Osteocyte (in vitro differentiated cells): ENCODE measurements at regions not wholly inside any gene's neighbourhood (a gene's known extent, or its start where the extent isn't known, plus 50 kb on each side); places are given as distances from the start of the nearest gene placed in this dataset.

Experiments used
- DNase-seq: peaks from one replicate; pipeline ENCODE4 v3.0.0; 2021; ENCODE audit warnings: mixed read lengths; ENCODE audit not compliant: unreplicated experiment; ENCODE audit errors: extremely low spot score
- H3K27ac Mint-ChIP-seq: one replicate; pipeline ENCODE4 v1.8.0; 2021; ENCODE audit warnings: mild to moderate bottlenecking, mixed read lengths; ENCODE audit not compliant: unreplicated experiment
- H3K27me3 Mint-ChIP-seq: one replicate; pipeline ENCODE4 v1.8.0; 2021; ENCODE audit warnings: mixed read lengths; ENCODE audit not compliant: unreplicated experiment
- H3K36me3 Mint-ChIP-seq: one replicate; pipeline ENCODE4 v1.8.0; 2021; ENCODE audit warnings: mixed read lengths; ENCODE audit not compliant: unreplicated experiment
- H3K4me1 Mint-ChIP-seq: one replicate; pipeline ENCODE4 v1.8.0; 2021; ENCODE audit warnings: mixed read lengths; ENCODE audit not compliant: unreplicated experiment
- H3K4me3 Mint-ChIP-seq: one replicate; pipeline ENCODE4 v1.8.0; 2021; ENCODE audit warnings: mild to moderate bottlenecking, moderate library complexity, mixed read lengths; ENCODE audit not compliant: unreplicated experiment
- H3K9me3 Mint-ChIP-seq: one replicate; pipeline ENCODE4 v1.8.0; 2021; ENCODE audit warnings: mixed read lengths; ENCODE audit not compliant: unreplicated experiment
- TF ChIP-seq, protein P1 (sequence below): fragments of 200-600 bp; sonication (generic); IDR thresholded peaks from 2 replicates; pipeline ENCODE4 v1.5.0; 2021; ENCODE audit warnings: antibody characterized with exemption, mild to moderate bottlenecking, moderate library complexity

DNA sequence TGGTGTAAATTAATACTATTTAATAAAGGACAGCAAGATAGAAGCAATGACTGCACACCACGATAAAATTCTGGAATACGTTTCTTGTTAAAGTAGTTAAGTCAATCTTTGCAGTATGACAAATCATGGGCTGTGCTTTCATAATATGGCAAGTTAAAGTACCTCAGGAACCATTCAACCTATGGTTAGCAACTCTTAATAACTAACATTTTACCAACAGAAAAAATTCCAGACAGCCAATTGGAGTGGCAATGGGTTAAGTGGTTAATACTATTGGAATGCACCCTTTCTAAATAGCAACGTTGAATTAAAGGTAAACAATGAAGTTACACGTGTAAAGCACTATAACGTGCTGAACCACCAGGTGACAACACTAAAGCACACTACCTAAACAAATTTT is 72.4 kb upstream of the ZCCHC13 start:
- Mint-ChIP-seq H3K9me3 (no peaks in the 10 kb centered on the region), H3K4me3 (no peak overlapping the region), H3K27ac (no peak overlapping the region), H3K36me3 (peaks cover 4% of the 10 kb centered on the region), H3K4me1 (no peaks in the 10 kb centered on the region), H3K27me3 (no peaks in the 10 kb centered on the region)
- TF ChIP-seq, protein P1, sequence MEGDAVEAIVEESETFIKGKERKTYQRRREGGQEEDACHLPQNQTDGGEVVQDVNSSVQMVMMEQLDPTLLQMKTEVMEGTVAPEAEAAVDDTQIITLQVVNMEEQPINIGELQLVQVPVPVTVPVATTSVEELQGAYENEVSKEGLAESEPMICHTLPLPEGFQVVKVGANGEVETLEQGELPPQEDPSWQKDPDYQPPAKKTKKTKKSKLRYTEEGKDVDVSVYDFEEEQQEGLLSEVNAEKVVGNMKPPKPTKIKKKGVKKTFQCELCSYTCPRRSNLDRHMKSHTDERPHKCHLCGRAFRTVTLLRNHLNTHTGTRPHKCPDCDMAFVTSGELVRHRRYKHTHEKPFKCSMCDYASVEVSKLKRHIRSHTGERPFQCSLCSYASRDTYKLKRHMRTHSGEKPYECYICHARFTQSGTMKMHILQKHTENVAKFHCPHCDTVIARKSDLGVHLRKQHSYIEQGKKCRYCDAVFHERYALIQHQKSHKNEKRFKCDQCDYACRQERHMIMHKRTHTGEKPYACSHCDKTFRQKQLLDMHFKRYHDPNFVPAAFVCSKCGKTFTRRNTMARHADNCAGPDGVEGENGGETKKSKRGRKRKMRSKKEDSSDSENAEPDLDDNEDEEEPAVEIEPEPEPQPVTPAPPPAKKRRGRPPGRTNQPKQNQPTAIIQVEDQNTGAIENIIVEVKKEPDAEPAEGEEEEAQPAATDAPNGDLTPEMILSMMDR = no peak
- no peak for DNase-seq

DNA sequence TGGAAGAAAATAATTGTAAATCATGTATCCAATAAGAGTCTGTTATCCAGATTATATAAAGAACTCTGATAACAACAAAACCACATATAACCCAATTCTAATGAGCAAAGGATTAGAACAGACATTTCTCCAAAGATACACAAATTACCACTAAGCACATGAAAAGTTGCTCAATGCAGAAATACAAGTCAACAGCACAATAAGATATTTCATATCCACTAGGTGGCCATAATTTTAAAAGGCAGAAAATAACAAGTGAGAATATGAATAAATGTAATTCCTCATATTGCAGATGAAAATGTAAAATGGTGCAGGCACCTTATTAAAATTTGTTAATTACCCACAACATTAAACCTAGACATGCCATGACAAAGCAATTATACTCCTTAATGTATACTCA is 73.9 kb upstream of the ZCCHC13 start:
- H3K27ac Mint-ChIP-seq = no peak overlapping the region
- DNase-seq = no peak
- TF ChIP-seq, protein P1 = peak; percentile 11
- peaks cover 7% of the 10 kb centered on the region for H3K9me3 Mint-ChIP-seq
- peaks cover 14% of the 10 kb centered on the region for H3K36me3 Mint-ChIP-seq
- H3K4me3 Mint-ChIP-seq = no peak overlapping the region
- H3K27me3 Mint-ChIP-seq = no peaks in the 10 kb centered on the region
- H3K4me1 Mint-ChIP-seq = no peaks in the 10 kb centered on the region

DNA sequence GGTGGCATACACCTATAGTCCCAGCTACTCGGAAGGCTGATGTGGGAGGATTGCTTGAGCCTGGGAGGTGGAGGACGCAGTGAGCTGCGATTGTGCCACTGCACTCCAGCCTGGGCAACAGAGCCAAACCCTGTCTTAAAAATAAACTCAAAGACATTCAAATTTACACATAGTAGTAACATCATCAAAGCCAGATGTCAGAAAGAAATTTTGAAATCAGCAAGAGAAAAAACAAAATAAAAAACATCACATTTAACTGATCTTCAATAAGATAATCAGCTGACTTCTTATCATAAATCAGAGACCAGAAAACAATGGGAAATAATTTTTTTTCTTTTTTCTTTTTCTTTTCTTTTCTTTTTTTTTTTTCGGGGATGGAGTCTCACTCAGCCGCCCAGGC is 78.9 kb upstream of the ZCCHC13 start:
- Mint-ChIP-seq H3K4me1 (no peaks in the 10 kb centered on the region), H3K36me3 (peaks cover 29% of the 10 kb centered on the region), H3K4me3 (no peak overlapping the region), H3K9me3 (peaks cover 19% of the 10 kb centered on the region), H3K27ac (no peak overlapping the region), H3K27me3 (no peaks in the 10 kb centered on the region)
- no peak for DNase-seq
- TF ChIP-seq, protein P1 = no peak

DNA sequence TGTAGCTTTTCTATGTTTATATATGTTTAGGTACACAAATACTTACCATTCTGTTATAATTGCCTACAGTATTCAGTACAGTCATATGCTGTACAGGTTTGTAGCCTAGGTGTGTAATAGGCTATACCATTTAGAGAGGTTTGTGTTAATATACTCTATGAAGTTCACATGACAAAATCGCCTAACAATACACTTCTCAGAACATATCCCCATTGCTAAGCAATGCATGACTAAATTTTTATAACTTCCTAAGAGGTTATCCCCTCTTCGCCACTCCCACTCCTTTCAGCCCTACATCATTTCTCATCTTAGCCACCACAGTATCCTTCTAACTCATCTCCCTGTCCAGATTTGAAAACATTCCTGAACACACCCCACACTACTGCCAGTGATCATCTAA is 83.7 kb upstream of the ZCCHC13 start:
- Mint-ChIP-seq H3K4me1 (no peaks in the 10 kb centered on the region), H3K4me3 (no peak overlapping the region), H3K36me3 (peaks cover 30% of the 10 kb centered on the region), H3K9me3 (peaks cover 15% of the 10 kb centered on the region), H3K27me3 (no peaks in the 10 kb centered on the region), H3K27ac (no peak overlapping the region)
- DNase-seq = no peak
- TF ChIP-seq, protein P1 = no peak

DNA sequence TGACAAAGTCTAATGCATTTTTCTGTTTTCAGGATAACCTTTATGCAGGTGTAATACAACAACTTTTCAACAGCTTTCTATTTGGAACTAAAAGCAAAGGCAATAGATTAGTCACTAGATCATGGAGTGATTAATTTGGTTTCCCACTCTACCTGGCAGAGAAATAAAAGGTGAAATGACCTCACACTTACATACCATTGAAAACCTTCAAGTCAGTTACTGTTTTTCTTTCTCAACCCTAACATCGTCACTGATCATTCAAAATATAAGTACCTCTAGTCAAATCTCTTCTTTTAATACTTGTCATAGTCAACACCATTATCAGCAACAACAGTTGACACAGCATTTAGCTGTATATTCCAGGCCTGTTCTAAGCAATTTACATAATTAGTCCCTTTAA is 85.1 kb upstream of the ZCCHC13 start:
- Mint-ChIP-seq H3K27me3 (no peaks in the 10 kb centered on the region), H3K9me3 (peaks cover 17% of the 10 kb centered on the region), H3K27ac (no peak overlapping the region), H3K4me3 (no peak overlapping the region), H3K36me3 (peaks cover 31% of the 10 kb centered on the region), H3K4me1 (no peaks in the 10 kb centered on the region)
- DNase-seq = no peak
- TF ChIP-seq, protein P1 = no peak
